ENCODE measurements at regions not wholly inside any gene's neighbourhood (a gene's known extent, or its start where the extent isn't known, plus 50 kb on each side); places are given as distances from the start of the nearest gene placed in this dataset.

DNA sequence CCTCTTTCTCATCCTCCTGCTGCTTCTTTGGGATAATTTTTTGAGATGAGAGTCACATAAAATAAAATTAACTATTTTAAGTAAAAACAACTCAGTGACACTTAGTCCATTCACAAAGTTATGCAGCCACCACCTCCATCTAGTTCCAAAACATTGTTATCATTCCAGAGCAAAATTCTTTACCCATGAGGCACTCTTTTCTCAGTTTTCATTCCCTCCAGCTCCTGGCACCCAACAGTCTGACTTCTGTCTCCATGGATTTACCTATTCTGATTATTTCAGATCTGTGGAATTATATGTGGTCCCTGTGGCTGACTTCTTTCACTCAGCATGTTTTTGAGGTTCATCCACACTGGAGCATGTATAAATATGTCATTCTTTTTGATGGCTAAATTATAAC, 239.9 kb upstream of the DYNLRB2 start:
- Histone ChIP-seq H3K4me3 (ENCODE audit: insufficient read depth, low read length, poor library complexity, severe bottlenecking) (no peak overlapping the region), H3K27ac (ENCODE audit: low read depth, low read length) (no peak overlapping the region)
- TF ChIP-seq EZH2phosphoT487 (conservative IDR thresholded peaks at IDR 0.05; ENCODE audit: low read length) (no peak), CTCF (IDR thresholded peaks at IDR 0.05; ENCODE audit: insufficient read depth, low read length, poor library complexity, severe bottlenecking) (no peak)

DNA sequence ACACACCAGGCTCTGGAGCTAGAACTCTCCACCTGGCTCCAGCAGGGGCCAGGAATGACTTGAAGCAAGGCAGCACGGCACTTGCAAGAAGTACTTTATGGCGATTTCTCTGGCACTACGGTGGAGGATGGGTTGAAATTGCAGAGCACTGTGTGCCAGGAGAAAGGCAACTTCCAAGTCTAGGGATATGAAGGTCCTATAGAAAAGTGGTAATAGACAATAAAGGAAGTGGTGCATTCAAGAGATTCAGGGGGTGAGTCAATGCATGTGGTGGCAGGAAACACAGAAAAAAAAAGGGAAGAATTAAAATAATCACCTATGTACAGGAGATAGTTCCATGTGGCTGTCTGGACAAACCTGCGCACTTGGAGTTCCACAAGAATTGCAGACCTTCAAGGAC, 240.3 kb upstream of the DYNLRB2 start:
- Histone ChIP-seq H3K4me3 (ENCODE audit: insufficient read depth, low read length, poor library complexity, severe bottlenecking) (no peak overlapping the region), H3K36me3 (ENCODE audit: low read length) (no peaks in the 10 kb centered on the region), H3K4me2 (ENCODE audit: low read depth, low read length, poor library complexity, severe bottlenecking) (no peak overlapping the region), H3K9me3 (ENCODE audit: insufficient read depth, low read length) (no peaks in the 10 kb centered on the region), H3K79me2 (ENCODE audit: insufficient read depth, low read length) (no peaks in the 10 kb centered on the region), H3F3A (ENCODE audit: insufficient read depth) (no peaks in the 10 kb centered on the region), H3K27me3 (ENCODE audit: low read length) (no peaks in the 10 kb centered on the region), H2AFZ (ENCODE audit: low read depth, low read length, severe bottlenecking) (no peak overlapping the region), H4K20me1 (ENCODE audit: low read depth, low read length) (no peaks in the 10 kb centered on the region), H3K9me2 (replicated peaks; ENCODE audit: insufficient read depth, low read length) (no peaks in the 10 kb centered on the region), H3K27ac (ENCODE audit: low read depth, low read length) (no peak overlapping the region), H3K9ac (ENCODE audit: low read length) (no peak overlapping the region)
- no peak for TF ChIP-seq EZH2phosphoT487 (conservative IDR thresholded peaks at IDR 0.05; ENCODE audit: low read length)
- no peak for TF ChIP-seq CTCF (IDR thresholded peaks at IDR 0.05; ENCODE audit: insufficient read depth, low read length, poor library complexity, severe bottlenecking)

More for the DNA sequence above, 239.9 kb upstream of the DYNLRB2 start:
- no peak overlapping the region for H3K9ac ChIP-seq (ENCODE audit: low read length)
- no peaks in the 10 kb centered on the region for H3K9me2 ChIP-seq (replicated peaks; ENCODE audit: insufficient read depth, low read length)
- H3K79me2 ChIP-seq (ENCODE audit: insufficient read depth, low read length): no peaks in the 10 kb centered on the region
- H3K27me3 ChIP-seq (ENCODE audit: low read length): no peaks in the 10 kb centered on the region
- H2AFZ ChIP-seq (ENCODE audit: low read depth, low read length, severe bottlenecking): no peak overlapping the region
- H3K4me2 ChIP-seq (ENCODE audit: low read depth, low read length, poor library complexity, severe bottlenecking): no peak overlapping the region
- H4K20me1 ChIP-seq (ENCODE audit: low read depth, low read length): no peaks in the 10 kb centered on the region
- H3K36me3 ChIP-seq (ENCODE audit: low read length): no peaks in the 10 kb centered on the region
- H3F3A ChIP-seq (ENCODE audit: insufficient read depth): no peaks in the 10 kb centered on the region
- no peaks in the 10 kb centered on the region for H3K9me3 ChIP-seq (ENCODE audit: insufficient read depth, low read length)

- H3K4me3 ChIP-seq (ENCODE audit: insufficient read depth, low read length, poor library complexity, severe bottlenecking): no peak overlapping the region
- H2AFZ ChIP-seq (ENCODE audit: low read depth, low read length, severe bottlenecking): no peak overlapping the region
- H4K20me1 ChIP-seq (ENCODE audit: low read depth, low read length): no peaks in the 10 kb centered on the region
- no peak overlapping the region for H3K27ac ChIP-seq (ENCODE audit: low read depth, low read length)
- H3K79me2 ChIP-seq (ENCODE audit: insufficient read depth, low read length): no peaks in the 10 kb centered on the region
- H3F3A ChIP-seq (ENCODE audit: insufficient read depth): no peaks in the 10 kb centered on the region
- no peaks in the 10 kb centered on the region for H3K9me2 ChIP-seq (replicated peaks; ENCODE audit: insufficient read depth, low read length)
- no peaks in the 10 kb centered on the region for H3K27me3 ChIP-seq (ENCODE audit: low read length)
- TF ChIP-seq EZH2phosphoT487 (conservative IDR thresholded peaks at IDR 0.05; ENCODE audit: low read length) (no peak), CTCF (IDR thresholded peaks at IDR 0.05; ENCODE audit: insufficient read depth, low read length, poor library complexity, severe bottlenecking) (no peak)
- no peak overlapping the region for H3K4me2 ChIP-seq (ENCODE audit: low read depth, low read length, poor library complexity, severe bottlenecking)
- no peaks in the 10 kb centered on the region for H3K9me3 ChIP-seq (ENCODE audit: insufficient read depth, low read length)
- no peak overlapping the region for H3K9ac ChIP-seq (ENCODE audit: low read length)
- no peaks in the 10 kb centered on the region for H3K36me3 ChIP-seq (ENCODE audit: low read length)
These were observed 241.4 kb upstream of the DYNLRB2 start for GRCh38 chr16:80299416-80299815.

All from SU-DHL-6 (cell line).